GM12873 (cell line): ENCODE measurements at regions not wholly inside any gene's neighbourhood (a gene's known extent, or its start where the extent isn't known, plus 50 kb on each side); places are given as distances from the start of the nearest gene placed in this dataset.

Experiments used
- CTCF ChIP-seq: IDR thresholded peaks from 2 replicates; pipeline ENCODE4 v1.5.1; 2012; ENCODE audit warnings: low read depth, mild to moderate bottlenecking, moderate library complexity, low read length, control low read depth; ENCODE audit not compliant: insufficient read depth; ENCODE audit errors: missing control alignments

- no peak for TF ChIP-seq CTCF
Observed at GRCh38 chr10:14389981-14390590, 59.4 kb upstream of the FRMD4A start.

GRCh38 chr10:14385596-14386593, 55.2 kb upstream of the FRMD4A start:
- no peak for TF ChIP-seq CTCF

- TF ChIP-seq CTCF = no peak
Observed at GRCh38 chr10:14384915-14385314, 54.2 kb upstream of the FRMD4A start.

- TF ChIP-seq CTCF = no peak
Observed at GRCh38 chr10:14384116-14384730, 53.5 kb upstream of the FRMD4A start.

- no peak for TF ChIP-seq CTCF
Observed at GRCh38 chr10:14383266-14383665, 52.5 kb upstream of the FRMD4A start.

- TF ChIP-seq CTCF = no peak
Observed at GRCh38 chr10:14382531-14382930, 51.8 kb upstream of the FRMD4A start.

GRCh38 chr10:14382022-14382421, 51.3 kb upstream of the FRMD4A start:
- no peak for TF ChIP-seq CTCF
